Nephron (organoid): ENCODE measurements at regions not wholly inside any gene's neighbourhood (a gene's known extent, or its start where the extent isn't known, plus 50 kb on each side); places are given as distances from the start of the nearest gene placed in this dataset.

Experiments used
- H3K27ac Mint-ChIP-seq, 3 experiments: 2 replicates each; pipeline ENCODE4 v1.8.0; 2020; ENCODE audit warnings: mixed read lengths in 3 of 3, mild to moderate bottlenecking in 2 of 3, moderate library complexity in 1 of 3
- H3K27me3 Mint-ChIP-seq: 2 replicates; pipeline ENCODE4 v1.8.0; 2021; ENCODE audit warnings: low read depth, mild to moderate bottlenecking, moderate library complexity, mixed read lengths
- H3K36me3 Mint-ChIP-seq: 2 replicates; pipeline ENCODE4 v1.8.0; 2020; ENCODE audit warnings: low read depth, mixed read lengths
- H3K4me1 Mint-ChIP-seq: 2 replicates; pipeline ENCODE4 v1.8.0; 2020; ENCODE audit warnings: mixed read lengths
- H3K4me3 Mint-ChIP-seq, 3 experiments: 2 replicates each; pipeline ENCODE4 v1.8.0; 2020; ENCODE audit warnings: mild to moderate bottlenecking in 3 of 3, mixed read lengths in 3 of 3, moderate library complexity in 2 of 3
- H3K9me3 Mint-ChIP-seq: 2 replicates; pipeline ENCODE4 v1.8.0; 2020; ENCODE audit warnings: mixed read lengths
- CTCF ChIP-seq, 3 experiments: fragments of 200-600 bp; sonication (generic); IDR thresholded peaks; one replicate each; pipeline ENCODE4 v1.5.0; 2021; ENCODE audit warnings: antibody characterized with exemption in 3 of 3; ENCODE audit not compliant: unreplicated experiment in 3 of 3

GRCh38 chr4:157837071-157837703, 335.6 kb downstream of the GASK1B start:
- no peak overlapping the region for H3K27ac Mint-ChIP-seq
- peaks cover 8% of the 10 kb centered on the region for H3K4me1 Mint-ChIP-seq
- H3K4me3 Mint-ChIP-seq = no peak overlapping the region
- H3K27me3 Mint-ChIP-seq = no peaks in the 10 kb centered on the region
- no peaks in the 10 kb centered on the region for H3K9me3 Mint-ChIP-seq
- TF ChIP-seq CTCF (IDR thresholded peaks at IDR 0.05; ENCODE audit: unreplicated experiment in 3 of 3) = no peak
- no peaks in the 10 kb centered on the region for H3K36me3 Mint-ChIP-seq

GRCh38 chr4:157832596-157832995, 340.2 kb downstream of the GASK1B start:
- Mint-ChIP-seq H3K36me3 (no peaks in the 10 kb centered on the region), H3K27ac (no peak overlapping the region), H3K9me3 (peaks cover 5% of the 10 kb centered on the region), H3K27me3 (no peaks in the 10 kb centered on the region), H3K4me3 (no peak overlapping the region), H3K4me1 (peaks cover 8% of the 10 kb centered on the region)
- TF ChIP-seq CTCF (IDR thresholded peaks at IDR 0.05; ENCODE audit: unreplicated experiment in 3 of 3) = no peak

GRCh38 chr4:157824021-157824420, 348.8 kb downstream of the GASK1B start:
- H3K27me3 Mint-ChIP-seq = peaks cover 12% of the 10 kb centered on the region
- TF ChIP-seq CTCF (IDR thresholded peaks at IDR 0.05; ENCODE audit: unreplicated experiment in 3 of 3) = no peak
- H3K4me1 Mint-ChIP-seq = no peaks in the 10 kb centered on the region
- H3K9me3 Mint-ChIP-seq = peaks cover 27% of the 10 kb centered on the region
- no peak overlapping the region for H3K4me3 Mint-ChIP-seq
- H3K36me3 Mint-ChIP-seq = no peaks in the 10 kb centered on the region
- no peak overlapping the region for H3K27ac Mint-ChIP-seq

GRCh38 chr4:157821814-157822213, 351.0 kb downstream of the GASK1B start:
- Mint-ChIP-seq H3K27ac (no peak overlapping the region), H3K4me3 (no peak overlapping the region), H3K27me3 (peaks cover 12% of the 10 kb centered on the region), H3K36me3 (no peaks in the 10 kb centered on the region), H3K9me3 (peaks cover 18% of the 10 kb centered on the region), H3K4me1 (no peaks in the 10 kb centered on the region)
- TF ChIP-seq CTCF (IDR thresholded peaks at IDR 0.05; ENCODE audit: unreplicated experiment in 3 of 3) = no peak

- Mint-ChIP-seq H3K27me3 (peaks cover 12% of the 10 kb centered on the region), H3K27ac (no peak overlapping the region), H3K4me3 (no peak overlapping the region), H3K9me3 (peaks cover 9% of the 10 kb centered on the region), H3K4me1 (no peaks in the 10 kb centered on the region), H3K36me3 (no peaks in the 10 kb centered on the region)
- no peak for TF ChIP-seq CTCF (IDR thresholded peaks at IDR 0.05; ENCODE audit: unreplicated experiment in 3 of 3)
Measured at GRCh38 chr4:157819693-157820464, 352.9 kb downstream of the GASK1B start.
